GM10248 (cell line): ENCODE measurements at regions not wholly inside any gene's neighbourhood (a gene's known extent, or its start where the extent isn't known, plus 50 kb on each side); places are given as distances from the start of the nearest gene placed in this dataset.

Experiments
- CTCF ChIA-PET: fragments of 300-600 bp; sonication (Branson Sonifier 250); formaldehyde crosslinking; extraction: SDS; loops from one replicate; lab custom pipeline; 2021; ENCODE audit warnings: antibody characterized with exemption; lab: Yijun Ruan, JAX
- POLR2A ChIA-PET: fragments of 350-650 bp; sonication (Branson Sonifier 250); formaldehyde crosslinking; extraction: SDS; loops from one replicate; lab custom pipeline; 2020; ENCODE audit warnings: antibody characterized with exemption; lab: Yijun Ruan, JAX
- DNase-seq: peaks from one replicate; pipeline ENCODE4 v3.0.0; 2012; ENCODE audit errors: extremely low spot score
- TF ChIP-seq, protein P1 (sequence below): IDR thresholded peaks from 2 replicates; pipeline ENCODE4 v1.5.1; 2012; ENCODE audit warnings: mild to moderate bottlenecking, low read depth; ENCODE audit errors: extremely low read depth, missing control alignments, control extremely low read depth

- POLR2A ChIA-PET: no interaction called here
- CTCF ChIA-PET: no interaction called here
- no peak for DNase-seq
Measured at GRCh38 chr1:78223417-78224215, 177.8 kb downstream of the GIPC2 start.

GRCh38 chr1:78224246-78224785, 178.6 kb downstream of the GIPC2 start:
- no peak for DNase-seq
- ChIA-PET CTCF (no interaction called here), POLR2A (no interaction called here)
- TF ChIP-seq, protein P1, sequence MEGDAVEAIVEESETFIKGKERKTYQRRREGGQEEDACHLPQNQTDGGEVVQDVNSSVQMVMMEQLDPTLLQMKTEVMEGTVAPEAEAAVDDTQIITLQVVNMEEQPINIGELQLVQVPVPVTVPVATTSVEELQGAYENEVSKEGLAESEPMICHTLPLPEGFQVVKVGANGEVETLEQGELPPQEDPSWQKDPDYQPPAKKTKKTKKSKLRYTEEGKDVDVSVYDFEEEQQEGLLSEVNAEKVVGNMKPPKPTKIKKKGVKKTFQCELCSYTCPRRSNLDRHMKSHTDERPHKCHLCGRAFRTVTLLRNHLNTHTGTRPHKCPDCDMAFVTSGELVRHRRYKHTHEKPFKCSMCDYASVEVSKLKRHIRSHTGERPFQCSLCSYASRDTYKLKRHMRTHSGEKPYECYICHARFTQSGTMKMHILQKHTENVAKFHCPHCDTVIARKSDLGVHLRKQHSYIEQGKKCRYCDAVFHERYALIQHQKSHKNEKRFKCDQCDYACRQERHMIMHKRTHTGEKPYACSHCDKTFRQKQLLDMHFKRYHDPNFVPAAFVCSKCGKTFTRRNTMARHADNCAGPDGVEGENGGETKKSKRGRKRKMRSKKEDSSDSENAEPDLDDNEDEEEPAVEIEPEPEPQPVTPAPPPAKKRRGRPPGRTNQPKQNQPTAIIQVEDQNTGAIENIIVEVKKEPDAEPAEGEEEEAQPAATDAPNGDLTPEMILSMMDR: no peak

More at GRCh38 chr1:78223417-78224215, 177.8 kb downstream of the GIPC2 start:
- TF ChIP-seq, protein P1: no peak

DNA sequence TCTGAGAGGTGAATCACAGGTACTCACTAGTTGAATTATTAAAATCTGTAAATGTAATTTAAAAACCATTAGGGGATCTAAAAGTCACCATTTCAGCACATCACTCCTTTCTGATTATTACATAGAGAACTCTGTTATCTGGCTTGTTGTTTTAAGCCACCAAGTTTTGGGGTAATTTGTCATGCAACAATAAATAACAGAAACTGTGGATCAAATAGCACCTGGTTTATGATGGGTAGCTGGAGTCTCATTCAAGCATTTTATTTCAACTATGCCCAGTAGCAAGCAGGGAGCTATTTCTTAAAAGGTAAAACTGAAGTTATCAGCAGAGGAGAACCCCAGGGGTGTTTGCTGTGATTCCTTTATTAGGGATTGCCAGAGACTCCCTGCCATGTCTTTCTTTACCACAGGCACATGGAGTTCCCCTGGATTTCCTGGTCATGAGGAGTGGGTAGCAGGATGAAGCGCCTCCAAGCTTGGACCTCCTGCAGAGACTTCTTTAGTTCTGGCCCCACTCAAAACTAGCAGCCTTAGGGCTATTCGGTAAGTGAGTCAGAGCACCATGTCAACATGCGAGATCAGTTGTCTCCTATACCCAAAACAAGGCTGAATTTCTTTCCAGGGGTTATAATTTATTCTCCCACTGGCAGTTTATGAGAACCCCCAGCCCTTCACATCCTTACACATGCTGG, 179.2 kb downstream of the GIPC2 start:
- TF ChIP-seq, protein P1: no peak
- CTCF ChIA-PET: interaction anchor here (1.5 to 1.8 kb wide), 2 partner anchors 13 to 191 kb away, joined by 3 to 5 read pairs; no protein-coding TSS in a partner anchor
- no peak for DNase-seq
- POLR2A ChIA-PET: no interaction called here

DNA sequence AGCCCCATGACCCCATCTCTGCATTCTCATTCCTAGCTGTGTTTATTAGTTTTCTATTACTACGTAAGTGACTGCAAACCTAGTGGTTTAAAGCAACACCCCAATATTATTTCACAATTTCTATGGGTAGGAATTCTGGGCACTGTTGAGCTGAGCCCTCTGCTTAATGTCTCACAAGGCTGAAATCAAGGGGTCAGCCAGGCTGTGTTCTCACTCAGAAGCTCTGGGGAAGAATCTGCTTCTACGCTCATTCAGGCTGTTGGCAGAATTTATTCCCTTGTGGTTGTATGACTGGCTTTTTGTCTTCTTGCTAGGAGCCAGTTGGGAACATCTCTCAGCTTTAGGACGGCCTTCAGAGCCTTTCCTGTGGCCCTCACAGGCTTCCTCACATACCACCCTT, 181.0 kb downstream of the GIPC2 start:
- CTCF ChIA-PET: interaction anchor here (1.5 kb wide), 1 partner anchor 11 kb away, joined by 5 read pairs; no protein-coding TSS in a partner anchor
- TF ChIP-seq, protein P1: no peak
- POLR2A ChIA-PET: no interaction called here
- no peak for DNase-seq

- CTCF ChIA-PET: no interaction called here
- DNase-seq: no peak
- TF ChIP-seq, protein P1: no peak
- POLR2A ChIA-PET: no interaction called here
Measured at GRCh38 chr1:78227705-78228635, 182.2 kb downstream of the GIPC2 start.
